ENCODE measurements at regions not wholly inside any gene's neighbourhood (a gene's known extent, or its start where the extent isn't known, plus 50 kb on each side); places are given as distances from the start of the nearest gene placed in this dataset.

DNA sequence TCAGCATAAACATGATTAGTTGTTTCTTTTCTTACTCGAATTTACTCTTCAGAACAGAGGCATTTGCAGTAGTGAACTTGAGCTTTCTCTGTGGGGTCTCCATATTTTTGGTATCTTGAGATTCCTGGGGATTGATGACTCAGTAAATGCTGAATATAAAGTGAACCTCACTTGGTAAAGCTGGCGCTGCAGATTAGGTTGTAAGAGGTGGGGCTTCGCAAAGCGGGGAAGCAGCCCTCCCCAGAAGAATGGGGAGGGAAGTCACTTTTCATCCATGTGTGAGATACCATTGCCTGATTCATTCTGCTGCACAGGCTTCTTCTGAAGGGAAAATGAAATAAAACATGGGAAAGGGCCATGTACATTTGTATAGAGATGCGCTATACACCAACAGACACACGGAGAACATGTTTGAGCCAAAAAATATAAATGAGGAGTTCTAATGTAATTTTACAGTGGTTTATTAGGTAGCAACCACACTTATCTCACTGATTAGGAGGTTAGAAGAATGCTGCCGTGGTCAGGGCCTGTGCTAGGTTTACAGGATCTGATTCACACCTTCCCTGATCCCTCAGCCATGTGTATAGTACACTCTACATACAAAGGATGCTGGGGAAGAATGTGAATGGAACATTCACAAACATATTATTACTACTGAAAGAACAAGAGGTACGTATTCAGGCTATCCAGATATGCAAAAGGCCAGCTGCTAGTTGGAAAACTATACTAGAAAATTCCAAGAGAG, 63.5 kb downstream of the DNTTIP2 start:
- DNase-seq = no peak

DNA sequence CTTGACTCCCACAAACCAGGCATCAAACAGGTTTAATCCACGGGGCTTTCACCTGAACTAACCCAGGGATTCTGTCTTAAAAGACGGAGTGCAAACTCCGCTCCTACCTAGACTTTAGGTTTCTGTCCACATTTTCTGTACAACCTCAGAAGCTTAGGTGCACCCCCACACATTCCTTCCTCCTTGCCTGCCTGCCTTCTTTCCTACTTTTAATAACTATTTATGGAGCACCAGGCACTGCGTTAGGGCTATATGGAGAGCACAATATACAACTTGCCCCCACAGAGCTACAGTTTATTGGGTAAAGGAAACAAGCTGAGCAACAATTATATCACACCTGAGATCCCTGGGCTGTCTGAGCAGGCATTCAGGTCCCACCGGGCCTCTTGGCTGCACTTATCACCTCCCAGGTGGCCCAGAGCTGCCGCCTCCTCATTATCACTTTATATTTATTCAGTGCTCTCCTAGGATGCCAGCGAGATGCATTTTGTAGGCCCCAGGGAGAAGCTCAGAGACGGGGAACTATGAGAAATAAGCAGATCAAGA, 64.1 kb downstream of the DNTTIP2 start:
- no peak for DNase-seq

DNA sequence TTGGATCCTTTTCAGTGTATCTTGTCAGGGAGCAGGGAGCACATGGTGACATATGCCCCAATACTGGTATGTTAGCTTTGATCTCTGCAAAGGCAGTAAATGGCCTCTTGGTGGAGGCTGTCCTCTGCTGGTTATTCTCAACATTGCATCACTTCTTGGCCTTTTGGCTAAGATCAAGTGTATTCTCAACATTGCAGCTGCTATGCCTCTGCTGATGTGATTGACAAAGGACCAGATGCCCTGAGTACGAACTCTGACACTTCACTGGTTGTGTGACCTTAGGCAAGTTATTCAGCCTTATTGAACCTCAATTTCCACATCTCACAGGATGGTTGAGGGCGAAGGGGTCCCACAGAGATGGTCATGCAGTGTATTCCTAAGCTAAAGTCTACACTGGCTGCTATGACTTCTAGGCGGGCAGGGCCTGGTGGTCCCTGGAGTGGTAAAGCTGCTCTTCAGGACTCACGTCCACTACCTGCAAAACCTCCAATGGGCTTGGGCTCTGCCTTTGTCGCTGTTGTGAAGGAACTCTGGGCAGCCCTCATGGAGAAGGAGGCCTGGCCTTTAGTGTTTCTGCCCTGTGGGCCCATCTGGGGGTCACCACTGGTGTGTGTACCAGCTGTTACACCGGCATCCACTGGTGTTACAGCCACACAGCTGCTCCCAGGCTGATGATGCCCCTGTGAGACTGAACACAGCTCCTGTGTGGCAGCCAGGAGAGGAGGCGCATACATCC, 64.8 kb downstream of the DNTTIP2 start:
- peak; percentile 52 to 61 for DNase-seq

DNA sequence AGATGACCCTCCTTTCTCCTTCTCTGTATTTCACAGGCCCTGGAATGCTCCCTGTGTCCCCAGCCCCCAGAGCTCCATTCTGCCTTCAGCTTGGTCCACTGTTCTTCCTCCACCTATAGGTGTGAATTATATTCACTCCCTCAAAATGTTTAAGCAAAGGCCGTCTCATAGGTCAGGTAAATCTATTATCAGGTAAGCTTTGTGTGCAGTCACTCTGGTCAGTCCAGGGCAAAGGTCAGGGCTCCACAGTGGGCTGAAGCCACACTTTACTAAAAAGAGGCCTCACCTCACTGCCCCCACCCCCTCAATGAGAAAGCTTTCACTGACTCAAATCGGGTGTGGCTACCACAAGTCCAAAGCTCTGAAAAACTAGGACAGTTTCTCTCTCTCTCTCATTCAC, 65.9 kb downstream of the DNTTIP2 start:
- DNase-seq = no peak

DNA sequence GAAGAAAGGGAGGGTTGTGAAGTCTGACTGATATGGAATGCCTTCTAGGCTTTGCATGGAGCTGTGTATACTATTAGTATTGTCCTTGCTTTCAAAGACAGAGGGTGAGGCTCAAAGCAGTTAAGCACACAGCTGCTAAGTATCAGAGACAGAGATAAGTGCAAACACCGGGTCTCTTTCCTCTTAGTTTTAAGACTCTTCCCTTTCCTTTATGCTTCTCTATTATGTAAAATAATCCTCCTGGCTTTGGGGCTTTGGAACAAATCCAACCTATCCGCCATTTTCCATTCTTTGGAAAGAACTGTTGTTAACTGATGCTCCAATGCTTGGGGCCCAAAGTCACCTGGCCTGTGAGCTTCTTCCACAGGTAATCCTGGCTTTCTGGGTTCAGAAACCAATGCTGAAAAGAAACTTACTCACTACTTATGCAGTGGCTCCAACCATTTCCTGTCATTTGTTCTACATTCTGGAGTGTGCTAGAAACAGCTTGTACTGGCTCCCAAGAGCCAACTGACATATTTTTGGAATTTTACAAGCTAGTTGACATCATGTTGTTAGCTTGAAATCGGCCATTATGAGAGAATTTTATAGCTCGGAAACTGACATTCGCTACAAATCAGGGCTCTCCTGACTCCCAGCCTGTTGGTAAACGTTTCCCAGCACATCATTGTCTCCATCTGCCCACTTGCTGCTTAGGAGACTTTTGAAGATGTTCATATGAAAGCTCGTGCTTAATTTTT, 67.5 kb downstream of the DNTTIP2 start:
- DNase-seq = no peak

DNA sequence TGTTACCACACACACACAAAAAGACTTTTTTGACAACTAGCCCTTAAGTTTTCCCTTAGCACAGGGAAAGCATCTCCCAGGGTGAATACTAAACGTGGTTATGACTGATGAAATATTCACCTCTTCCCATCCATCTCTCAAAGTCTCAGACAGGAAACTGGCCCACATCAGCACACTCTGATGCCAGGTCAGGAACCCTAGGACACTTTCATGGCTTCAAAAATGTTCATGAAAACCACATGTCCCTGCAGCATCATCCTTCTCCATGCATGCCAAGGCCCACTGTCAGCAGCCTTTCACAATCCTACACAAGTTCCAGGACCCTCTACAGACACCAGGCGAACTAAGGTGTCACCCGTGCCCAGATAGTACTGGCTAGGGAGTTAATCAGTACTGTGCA, 68.7 kb downstream of the DNTTIP2 start:
- DNase-seq = no peak

DNA sequence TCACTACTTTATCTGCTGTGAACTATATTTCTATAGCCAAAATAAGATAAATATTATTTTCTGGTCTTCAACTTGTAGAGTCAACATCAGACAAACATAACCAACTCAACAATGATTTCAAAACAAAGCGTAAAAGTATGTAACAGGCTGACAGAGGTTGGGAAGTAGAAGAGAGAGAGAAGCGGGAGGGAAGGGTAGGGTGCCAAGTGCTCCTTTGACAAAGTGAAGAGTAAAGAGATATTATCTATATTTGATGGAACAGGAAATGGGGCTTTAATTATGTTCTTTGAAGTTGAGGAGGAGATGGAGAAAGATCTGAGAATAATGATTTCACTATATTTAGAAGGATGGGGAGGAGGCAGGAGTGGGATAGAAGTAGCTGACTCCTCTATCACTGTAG, 70.1 kb downstream of the DNTTIP2 start:
- DNase-seq = no peak

DNA sequence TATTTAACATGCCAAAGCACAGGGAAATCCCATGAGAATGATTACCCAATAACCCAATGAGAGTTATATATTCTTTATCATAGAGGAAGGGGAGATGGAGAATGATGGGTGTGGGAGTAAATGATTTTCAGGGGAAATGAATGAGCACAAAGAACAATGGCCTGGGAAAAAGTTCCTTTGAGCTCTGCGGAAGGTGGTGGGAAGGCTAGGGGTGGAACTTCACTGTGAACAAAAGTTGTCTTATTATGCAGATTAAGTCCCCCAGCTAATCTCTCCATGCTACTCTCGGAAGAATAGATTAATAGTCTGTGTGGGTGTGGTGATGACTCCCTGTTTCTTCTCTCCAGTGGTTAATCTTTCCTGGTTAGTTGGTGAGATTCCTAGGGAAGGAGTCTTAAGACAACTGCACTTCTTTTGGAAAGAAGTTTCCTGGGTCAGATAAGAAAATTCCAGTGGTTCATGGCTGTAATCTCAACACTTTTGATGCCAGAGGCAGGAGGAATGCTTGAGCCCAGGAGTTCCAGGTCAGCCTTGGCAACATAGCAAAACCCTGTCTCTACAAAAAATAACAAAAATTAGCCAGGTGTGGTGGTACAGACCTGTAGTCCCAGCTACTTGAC, 71.6 kb downstream of the DNTTIP2 start:
- DNase-seq = no peak

DNA sequence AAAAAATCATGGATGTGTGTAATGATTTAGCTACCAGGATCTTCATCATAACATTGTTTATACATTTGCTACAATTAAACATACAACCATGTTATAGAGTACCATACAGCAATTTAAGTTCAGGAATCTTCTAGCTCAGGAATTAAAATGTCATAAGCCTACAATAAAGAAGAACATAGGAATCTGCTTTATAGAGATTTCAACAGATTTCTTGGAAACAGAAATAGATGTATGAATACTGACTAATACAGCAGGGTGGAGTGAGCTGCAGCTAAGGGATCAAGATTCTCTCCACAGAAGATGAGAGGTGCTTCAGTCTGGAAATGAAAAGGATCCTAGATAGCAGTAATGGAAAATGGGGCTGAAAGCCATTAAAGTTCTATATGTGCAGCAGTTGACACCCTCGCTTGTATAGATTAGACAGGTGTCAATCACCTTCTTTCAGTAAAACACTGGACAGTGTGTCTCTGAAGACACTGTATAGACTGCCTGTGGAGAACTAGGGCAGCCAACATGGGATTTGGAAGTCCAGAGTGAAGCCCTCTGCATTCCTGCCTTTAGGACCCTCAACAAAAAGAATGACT, 73.9 kb downstream of the DNTTIP2 start:
- no peak for DNase-seq

DNA sequence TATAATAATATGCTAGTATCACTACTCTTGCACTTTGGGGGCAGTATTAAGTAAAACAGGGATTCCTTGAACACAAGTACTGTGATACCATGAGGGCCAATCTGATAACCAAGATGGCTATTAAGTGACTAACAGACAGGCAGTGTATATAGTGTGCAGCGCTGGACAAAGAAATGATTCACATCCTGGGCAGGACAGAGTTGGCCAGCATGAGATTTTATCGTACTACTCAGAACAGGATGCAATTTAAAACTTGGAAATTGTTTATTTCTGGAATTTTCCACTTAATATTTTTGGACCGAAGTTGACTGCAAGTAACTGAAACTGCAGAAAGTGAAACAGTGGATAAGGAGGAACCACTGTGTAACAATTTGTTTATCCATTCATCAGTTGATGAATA, 74.6 kb downstream of the DNTTIP2 start:
- DNase-seq = no peak

DNA sequence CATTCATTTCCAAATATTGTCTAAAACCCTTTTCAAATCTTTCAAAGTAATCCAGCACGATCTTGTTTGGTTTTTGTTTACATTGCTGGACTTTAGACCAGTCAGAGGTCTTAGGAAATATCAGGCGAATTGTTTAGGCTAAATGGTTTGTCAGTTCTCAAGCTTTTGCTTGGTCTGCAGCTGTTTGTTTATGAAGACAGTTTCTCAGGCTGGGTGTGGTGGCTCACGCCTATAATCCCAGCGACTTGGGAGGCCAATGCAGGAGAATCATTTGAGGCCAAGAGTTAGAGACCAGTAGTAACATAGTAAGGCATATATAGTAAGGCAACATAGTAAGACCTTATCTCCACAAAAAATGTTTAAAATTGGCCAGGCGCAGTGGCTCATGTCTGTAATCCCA, 77.5 kb downstream of the DNTTIP2 start:
- DNase-seq = no peak

DNA sequence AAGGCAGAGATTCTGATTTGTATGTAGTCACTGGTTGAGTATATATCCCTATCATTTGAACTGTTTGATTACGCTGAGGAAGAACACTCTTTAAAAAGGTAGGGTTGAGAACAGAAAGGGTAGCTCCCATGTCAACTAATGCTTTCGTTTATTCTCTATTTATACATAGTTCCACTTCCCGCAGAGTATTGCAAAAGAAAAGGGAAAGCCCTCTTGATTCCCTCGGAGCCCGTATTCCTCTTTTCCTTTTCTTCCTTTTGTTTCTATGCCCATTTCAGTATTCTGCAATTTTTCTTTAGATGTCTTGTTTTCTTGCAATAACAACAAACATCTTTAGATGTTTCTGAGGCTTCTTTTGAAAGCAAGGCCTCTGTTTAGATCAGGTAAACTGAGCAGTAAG, 78.2 kb downstream of the DNTTIP2 start:
- DNase-seq = no peak

DNA sequence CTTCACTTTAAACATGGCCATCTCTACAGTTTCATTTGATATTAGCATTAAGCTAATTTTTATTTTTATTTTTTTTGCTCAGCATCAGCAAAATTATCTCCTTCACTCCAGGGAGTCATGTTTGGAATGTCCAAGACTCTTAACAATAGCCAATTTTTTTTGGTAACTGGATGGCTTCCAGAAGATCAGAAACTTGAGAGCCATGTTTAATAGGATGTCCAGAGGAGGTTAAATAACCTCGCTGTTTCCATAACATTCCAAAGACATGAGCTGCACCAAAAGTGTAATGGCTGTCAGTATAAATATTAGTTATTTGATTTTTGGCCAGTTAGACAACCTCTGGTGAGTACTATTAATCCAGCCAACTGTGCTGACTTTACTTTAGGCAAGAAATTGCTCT, 80.7 kb downstream of the DNTTIP2 start:
- no peak for DNase-seq

DNA sequence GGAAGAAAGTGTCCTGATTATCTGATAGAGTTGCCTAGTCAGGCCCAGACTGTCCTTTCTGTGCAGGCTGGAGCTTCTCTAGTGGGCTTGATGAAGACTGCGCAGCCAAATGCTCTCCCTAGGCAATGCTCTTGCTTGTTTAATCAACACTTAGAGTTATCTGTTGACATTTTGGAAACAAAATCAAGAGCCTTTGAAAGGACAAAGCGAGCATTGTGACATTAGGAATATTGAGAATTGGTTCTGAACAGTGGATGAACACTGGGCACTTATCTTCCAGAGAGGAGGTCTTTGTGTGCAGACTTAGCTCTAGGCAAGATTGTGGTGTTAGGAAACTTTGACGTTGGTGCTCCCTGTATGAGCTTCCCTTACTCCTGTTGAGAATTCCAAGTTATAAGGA, 94.5 kb downstream of the DNTTIP2 start:
- no peak for DNase-seq

DNA sequence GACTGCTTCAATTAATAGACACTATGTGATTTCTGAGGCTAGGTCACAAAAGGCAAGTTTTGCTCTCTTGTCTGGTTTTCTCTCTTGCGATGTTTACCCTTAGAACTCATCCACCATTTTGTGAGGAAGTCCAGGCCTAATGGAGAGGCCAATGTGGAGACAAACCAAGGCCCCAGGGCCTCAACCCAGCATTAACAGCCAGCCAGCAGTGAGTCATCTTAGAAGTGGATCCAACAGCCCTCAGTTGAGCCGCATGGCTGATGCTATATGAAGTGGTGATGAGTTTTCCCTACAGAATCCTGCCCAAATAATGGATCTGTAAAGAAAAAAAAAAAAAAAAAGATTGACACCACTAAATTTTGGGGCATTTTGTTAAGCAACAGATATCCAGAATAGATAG, 95.1 kb downstream of the DNTTIP2 start:
- no peak for DNase-seq

DNA sequence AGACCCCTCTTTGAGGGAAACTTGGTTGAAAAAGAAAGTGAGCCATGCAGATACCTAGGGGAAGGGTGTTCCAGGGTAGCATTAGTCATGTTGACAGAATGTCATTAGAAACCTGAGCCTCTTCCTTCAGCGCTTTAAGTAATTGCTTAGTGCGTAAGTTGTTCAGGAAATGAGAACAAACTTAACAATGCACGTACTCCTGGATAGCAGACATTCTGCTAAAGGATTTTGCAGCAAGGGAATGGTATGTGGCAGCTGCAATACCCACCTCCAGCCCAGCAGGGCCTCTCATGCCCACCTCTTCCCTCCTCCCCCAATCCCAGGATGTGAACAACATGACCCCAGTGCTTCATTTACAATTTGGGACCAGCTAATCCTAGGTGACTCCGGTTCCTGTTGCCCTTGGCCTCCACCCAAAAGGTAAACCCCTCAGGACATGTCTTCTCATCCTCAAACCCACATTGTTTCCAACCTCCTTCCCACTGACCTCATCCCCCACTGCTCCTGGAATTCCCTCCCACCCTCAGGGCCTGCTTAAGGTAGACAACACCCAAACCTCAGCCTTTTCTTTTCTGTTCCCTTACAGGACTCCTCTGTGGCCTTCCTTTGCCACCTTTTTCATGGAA, 98.0 kb upstream of the BCAR3 start:
- no peak for DNase-seq

DNA sequence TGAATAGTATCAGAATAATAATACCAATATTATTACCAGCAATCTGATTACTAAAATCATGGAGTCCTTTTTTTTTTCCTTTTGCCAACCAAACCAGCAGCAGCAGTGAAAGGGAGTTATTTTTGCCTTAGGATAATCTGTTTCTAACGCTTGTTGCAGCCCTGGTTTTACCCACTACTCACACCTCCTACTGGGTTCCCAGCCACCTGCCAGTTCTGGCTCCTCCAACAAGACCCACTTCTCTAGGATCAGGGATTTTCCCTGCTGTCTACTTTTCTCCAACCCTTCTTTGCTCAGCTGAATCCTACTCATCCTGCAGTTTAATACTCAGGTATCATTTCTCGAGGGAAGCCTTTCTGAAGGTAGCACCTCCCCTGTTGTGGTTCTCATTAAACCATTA, 96.8 kb upstream of the BCAR3 start:
- DNase-seq = no peak

DNA sequence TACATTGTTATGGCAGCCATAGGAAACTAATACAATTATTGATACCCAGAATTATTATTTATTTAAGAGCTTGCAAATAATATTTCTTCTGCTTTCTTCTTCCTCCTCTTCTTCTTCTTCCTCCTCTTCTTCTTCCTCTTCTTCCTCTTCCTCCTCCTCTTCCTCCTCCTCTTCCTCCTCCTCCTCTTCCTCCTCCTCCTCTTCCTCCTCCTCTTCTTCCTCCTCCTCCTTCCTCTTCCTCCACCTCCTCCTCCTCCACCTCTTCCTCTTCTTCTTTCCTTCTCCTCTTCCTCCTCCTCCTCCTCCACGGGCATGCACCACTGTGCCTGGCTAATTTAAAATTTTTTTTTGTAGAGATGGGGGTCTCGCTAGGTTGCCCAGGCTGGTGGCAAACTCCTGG, 95.6 kb upstream of the BCAR3 start:
- DNase-seq = no peak

DNA sequence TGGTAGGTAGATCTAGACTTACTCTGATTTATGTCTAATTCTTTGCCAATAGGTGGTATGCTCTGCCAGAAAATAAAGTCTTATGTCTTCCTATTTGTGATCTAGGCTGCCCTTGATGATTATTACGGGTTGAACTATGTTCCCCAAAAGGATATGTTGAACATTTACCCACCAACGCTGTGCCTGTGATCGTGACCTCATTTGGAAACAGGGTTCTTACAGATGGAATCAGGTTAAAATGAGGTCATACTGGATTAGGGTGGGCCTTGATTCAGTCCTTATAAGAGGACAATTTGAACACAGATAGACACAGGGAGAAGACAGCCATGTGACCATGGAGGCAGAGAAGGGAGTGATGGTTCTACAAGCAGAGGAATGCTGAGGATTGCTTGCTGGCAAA, 95.1 kb upstream of the BCAR3 start:
- DNase-seq = no peak

DNA sequence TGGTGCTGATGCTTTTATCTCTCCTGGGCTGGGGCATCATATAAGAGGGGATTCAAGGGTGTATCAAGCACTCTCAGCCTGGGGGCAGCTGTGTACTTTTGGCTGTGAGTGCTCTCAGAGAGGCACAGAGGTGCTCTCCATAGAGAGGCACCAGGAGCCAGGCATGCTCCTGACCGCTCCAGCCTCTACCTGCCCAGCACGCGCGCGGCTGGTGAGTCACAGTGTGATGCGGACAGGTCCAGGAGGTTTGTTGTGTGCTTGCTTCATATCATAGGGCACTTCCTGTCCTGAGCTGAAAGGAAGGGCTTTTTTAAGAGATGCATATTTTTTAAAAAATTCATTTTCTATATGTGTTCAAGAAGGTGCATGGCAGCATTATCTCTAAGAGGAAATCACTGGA, 93.6 kb upstream of the BCAR3 start:
- no peak for DNase-seq

DNA sequence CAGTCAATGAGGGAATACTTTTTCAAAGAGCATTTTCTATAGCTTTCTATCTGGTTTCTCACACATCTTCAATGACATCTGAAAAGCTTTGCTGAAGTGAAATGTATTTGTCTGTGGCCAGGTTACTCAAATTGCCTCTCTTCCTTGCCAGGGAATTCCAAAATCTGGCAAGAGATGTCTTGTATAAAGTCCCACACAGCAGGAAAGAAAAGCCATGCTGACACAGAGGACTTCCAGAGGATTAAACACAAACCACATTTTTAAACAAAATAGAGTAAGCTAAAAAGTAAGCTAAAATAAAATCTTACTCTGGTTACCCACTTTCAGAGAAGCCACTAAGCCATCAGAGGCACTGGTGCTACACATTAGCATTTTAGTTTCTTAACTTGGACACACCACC, 93.1 kb upstream of the BCAR3 start:
- no peak for DNase-seq

DNA sequence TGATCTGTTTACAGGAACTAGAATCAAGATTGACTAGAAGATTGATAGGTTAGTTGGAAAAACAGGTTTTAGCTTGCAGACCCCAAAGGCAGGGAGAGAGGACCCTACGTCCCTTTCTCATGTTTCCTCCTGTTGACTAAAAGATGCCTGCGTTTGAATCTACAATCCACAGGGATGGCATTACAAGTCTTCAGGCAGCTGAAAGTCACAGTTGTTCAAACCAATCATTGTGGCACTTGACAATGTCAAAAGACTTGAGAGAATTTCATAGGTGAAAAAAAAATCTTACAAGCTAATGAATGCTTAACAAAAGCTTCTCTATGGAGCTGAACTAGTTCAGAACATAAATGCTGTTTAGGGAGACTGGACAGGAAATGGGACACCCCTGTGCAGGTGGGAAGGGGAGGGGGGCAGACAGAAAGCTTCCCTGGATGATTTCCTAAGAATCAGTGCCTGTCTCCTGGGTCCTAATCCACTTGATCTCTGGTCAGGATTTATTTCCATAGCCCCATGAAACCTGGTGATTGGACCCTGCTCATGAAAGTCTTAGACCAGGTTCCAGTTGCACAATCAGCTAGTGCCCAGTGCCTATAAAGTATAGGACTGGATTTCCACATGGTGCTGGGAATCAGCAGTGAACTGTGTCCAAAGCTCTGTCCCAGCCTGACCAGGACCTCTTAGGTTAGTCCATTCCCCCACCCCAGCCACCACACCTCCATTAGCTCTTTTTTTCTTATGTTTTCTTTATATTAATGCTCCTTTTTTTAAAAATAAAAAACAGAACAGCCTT, 91.6 kb upstream of the BCAR3 start:
- no peak for DNase-seq

Data from activated CD4-positive, alpha-beta T cell treated with anti-CD3 and anti-CD28 coated beads, Interleukin-2, amount 50 U/mL, for 48 hours (primary cell).